Panc1 (cell line): ENCODE measurements at regions not wholly inside any gene's neighbourhood (a gene's known extent, or its start where the extent isn't known, plus 50 kb on each side); places are given as distances from the start of the nearest gene placed in this dataset.

ENCODE experiments used
- ATAC-seq: fragments of 200-7000 bp; cut with Tn5 transposase; 2 replicates; pipeline ENCODE4 v1.9.1; 2020; ENCODE audit warnings: mild to moderate bottlenecking, moderate library complexity
- BruUV-seq: library from RNA; stranded (reverse); fragments of 400-500 nt; replicated peaks from 2 replicates; lab custom pipeline; 2021; lab: Mats Ljungman, UMichigan
- CTCF ChIA-PET: fragments of 300-600 bp; sonication (Branson Sonifier 250); formaldehyde crosslinking; loops from one replicate; lab custom pipeline; 2022; ENCODE audit warnings: antibody characterized with exemption; lab: Charles Lee
- POLR2A ChIA-PET: fragments of 300-600 bp; sonication (Branson Sonifier 250); formaldehyde crosslinking; loops from one replicate; lab custom pipeline; 2022; ENCODE audit warnings: antibody characterized with exemption; lab: Charles Lee
- DNase-seq: peaks from one replicate; pipeline ENCODE4 v3.0.0-alpha.2; 2010; ENCODE audit warnings: low read depth, low spot score
- H3K27ac ChIP-seq: 2 replicates; pipeline ENCODE4 v1.5.1; 2011; ENCODE audit warnings: mild to moderate bottlenecking, low read length, inconsistent platforms
- H3K27me3 ChIP-seq: fragments of 200-500 bp; sonication (Bioruptor generic); 2 replicates; pipeline ENCODE4 v1.6.0; 2014; ENCODE audit warnings: low read length, inconsistent platforms; ENCODE audit not compliant: control insufficient read depth, insufficient read depth
- H3K36me3 ChIP-seq: fragments of 200-500 bp; sonication (Bioruptor generic); 2 replicates; pipeline ENCODE4 v1.5.1; 2014; ENCODE audit warnings: inconsistent platforms, mild to moderate bottlenecking, low read length, moderate library complexity; ENCODE audit not compliant: control insufficient read depth, insufficient read depth
- H3K4me1 ChIP-seq: 2 replicates; pipeline ENCODE4 v1.5.1; 2011; ENCODE audit warnings: inconsistent platforms, mild to moderate bottlenecking, low read length, moderate library complexity; ENCODE audit not compliant: control insufficient read depth, insufficient read depth
- H3K4me3 ChIP-seq, 2 experiments: 2 replicates each; pipeline ENCODE4 v1.5.1; 2011 to 2012; ENCODE audit warnings: low read depth in 2 of 2, low read length in 2 of 2, mild to moderate bottlenecking in 2 of 2, inconsistent platforms in 1 of 2, moderate library complexity in 1 of 2
- H3K9me3 ChIP-seq: fragments of 200-500 bp; sonication (Bioruptor generic); 2 replicates; pipeline ENCODE4 v1.5.1; 2014; ENCODE audit warnings: low read depth, mild to moderate bottlenecking, inconsistent platforms, low read length, moderate library complexity; ENCODE audit not compliant: control insufficient read depth, insufficient read depth
- POLR2AphosphoS5 ChIP-seq: IDR thresholded peaks from 2 replicates; pipeline ENCODE4 v1.6.1; 2012; ENCODE audit warnings: mild to moderate bottlenecking, low read depth, low read length, moderate library complexity
- SIN3A ChIP-seq: IDR thresholded peaks from 2 replicates; pipeline ENCODE4 v1.6.1; 2012; ENCODE audit warnings: low read depth, mild to moderate bottlenecking, low read length, moderate library complexity, borderline replicate concordance; ENCODE audit not compliant: insufficient read depth
- TCF7L2 ChIP-seq: IDR thresholded peaks from 2 replicates; pipeline ENCODE4 v1.6.1; 2011; ENCODE audit warnings: mild to moderate bottlenecking, low read depth, low read length, inconsistent platforms
- in situ Hi-C: cut with HindIII; loops from 2 replicates; pipeline ENCODE4 v1.10.0; 2016; ENCODE audit warnings: low sequenced_read_pairs, low pct_unique_long_range_greater_than_20kb
- intact Hi-C: fragments of 100-400 bp; cut with micrococcal nuclease; formaldehyde crosslinking; loops from one replicate; pipeline ENCODE4 v1.10.0; 2022; ENCODE audit not compliant: unreplicated experiment
- TF ChIP-seq, protein P1 (sequence below), 2 experiments: IDR thresholded peaks; 2 replicates each; pipeline ENCODE4 v1.6.1; 2011 to 2012; ENCODE audit warnings: low read depth in 2 of 2, control low read depth in 1 of 2, low read length in 1 of 2, mild to moderate bottlenecking in 1 of 2, moderate library complexity in 1 of 2; ENCODE audit not compliant: insufficient read depth in 1 of 2
- TF ChIP-seq, protein P2 (sequence below): fragments of 450-650 bp; IDR thresholded peaks from 2 replicates; pipeline ENCODE4 v1.5.1; 2017; ENCODE audit warnings: mild to moderate bottlenecking

DNA sequence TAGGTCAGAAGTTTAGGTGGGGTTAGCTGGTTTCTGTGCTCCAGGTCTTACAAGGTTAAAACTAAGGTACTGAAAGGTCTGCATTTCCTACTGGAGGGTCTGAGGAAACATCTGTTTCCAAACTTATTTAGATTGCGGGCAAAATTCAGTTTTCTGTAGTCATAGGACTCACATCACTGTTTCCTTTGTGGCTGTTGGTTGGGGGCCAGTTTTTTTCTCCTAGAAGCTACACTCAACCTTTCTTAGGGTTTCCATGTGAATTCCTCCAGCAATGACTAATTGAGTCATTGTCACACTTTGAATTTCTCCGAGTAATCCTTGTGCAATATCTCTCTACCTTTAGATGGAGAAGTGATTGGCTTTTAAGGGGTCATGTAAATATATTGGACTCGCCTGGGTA, 773.4 kb upstream of the SLITRK1 start:
- no peak for ATAC-seq
- Histone ChIP-seq H3K4me1 (no peaks in the 10 kb centered on the region), H3K27me3 (no peaks in the 10 kb centered on the region), H3K27ac (no peak overlapping the region), H3K36me3 (no peaks in the 10 kb centered on the region), H3K9me3 (no peaks in the 10 kb centered on the region), H3K4me3 (no peak overlapping the region)
- intact Hi-C loops (no loop called here), in situ Hi-C loops (no loop called here)
- no peak for TF ChIP-seq TCF7L2
- TF ChIP-seq SIN3A = no peak
- TF ChIP-seq, protein P1, sequence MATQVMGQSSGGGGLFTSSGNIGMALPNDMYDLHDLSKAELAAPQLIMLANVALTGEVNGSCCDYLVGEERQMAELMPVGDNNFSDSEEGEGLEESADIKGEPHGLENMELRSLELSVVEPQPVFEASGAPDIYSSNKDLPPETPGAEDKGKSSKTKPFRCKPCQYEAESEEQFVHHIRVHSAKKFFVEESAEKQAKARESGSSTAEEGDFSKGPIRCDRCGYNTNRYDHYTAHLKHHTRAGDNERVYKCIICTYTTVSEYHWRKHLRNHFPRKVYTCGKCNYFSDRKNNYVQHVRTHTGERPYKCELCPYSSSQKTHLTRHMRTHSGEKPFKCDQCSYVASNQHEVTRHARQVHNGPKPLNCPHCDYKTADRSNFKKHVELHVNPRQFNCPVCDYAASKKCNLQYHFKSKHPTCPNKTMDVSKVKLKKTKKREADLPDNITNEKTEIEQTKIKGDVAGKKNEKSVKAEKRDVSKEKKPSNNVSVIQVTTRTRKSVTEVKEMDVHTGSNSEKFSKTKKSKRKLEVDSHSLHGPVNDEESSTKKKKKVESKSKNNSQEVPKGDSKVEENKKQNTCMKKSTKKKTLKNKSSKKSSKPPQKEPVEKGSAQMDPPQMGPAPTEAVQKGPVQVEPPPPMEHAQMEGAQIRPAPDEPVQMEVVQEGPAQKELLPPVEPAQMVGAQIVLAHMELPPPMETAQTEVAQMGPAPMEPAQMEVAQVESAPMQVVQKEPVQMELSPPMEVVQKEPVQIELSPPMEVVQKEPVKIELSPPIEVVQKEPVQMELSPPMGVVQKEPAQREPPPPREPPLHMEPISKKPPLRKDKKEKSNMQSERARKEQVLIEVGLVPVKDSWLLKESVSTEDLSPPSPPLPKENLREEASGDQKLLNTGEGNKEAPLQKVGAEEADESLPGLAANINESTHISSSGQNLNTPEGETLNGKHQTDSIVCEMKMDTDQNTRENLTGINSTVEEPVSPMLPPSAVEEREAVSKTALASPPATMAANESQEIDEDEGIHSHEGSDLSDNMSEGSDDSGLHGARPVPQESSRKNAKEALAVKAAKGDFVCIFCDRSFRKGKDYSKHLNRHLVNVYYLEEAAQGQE (IDR thresholded peaks at IDR 0.05; ENCODE audit: insufficient read depth in 1 of 2, low read depth in 2 of 2, low read length in 1 of 2) = no peak
- TF ChIP-seq POLR2AphosphoS5 = no peak
- TF ChIP-seq, protein P2, sequence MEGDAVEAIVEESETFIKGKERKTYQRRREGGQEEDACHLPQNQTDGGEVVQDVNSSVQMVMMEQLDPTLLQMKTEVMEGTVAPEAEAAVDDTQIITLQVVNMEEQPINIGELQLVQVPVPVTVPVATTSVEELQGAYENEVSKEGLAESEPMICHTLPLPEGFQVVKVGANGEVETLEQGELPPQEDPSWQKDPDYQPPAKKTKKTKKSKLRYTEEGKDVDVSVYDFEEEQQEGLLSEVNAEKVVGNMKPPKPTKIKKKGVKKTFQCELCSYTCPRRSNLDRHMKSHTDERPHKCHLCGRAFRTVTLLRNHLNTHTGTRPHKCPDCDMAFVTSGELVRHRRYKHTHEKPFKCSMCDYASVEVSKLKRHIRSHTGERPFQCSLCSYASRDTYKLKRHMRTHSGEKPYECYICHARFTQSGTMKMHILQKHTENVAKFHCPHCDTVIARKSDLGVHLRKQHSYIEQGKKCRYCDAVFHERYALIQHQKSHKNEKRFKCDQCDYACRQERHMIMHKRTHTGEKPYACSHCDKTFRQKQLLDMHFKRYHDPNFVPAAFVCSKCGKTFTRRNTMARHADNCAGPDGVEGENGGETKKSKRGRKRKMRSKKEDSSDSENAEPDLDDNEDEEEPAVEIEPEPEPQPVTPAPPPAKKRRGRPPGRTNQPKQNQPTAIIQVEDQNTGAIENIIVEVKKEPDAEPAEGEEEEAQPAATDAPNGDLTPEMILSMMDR = no peak
- ChIA-PET POLR2A (no interaction called here), CTCF (no interaction called here)
- no TSS peak for BruUV-seq
- DNase-seq = no peak

- intact Hi-C loops (no loop called here), in situ Hi-C loops (no loop called here)
- TF ChIP-seq SIN3A (no peak), TCF7L2 (no peak), POLR2AphosphoS5 (no peak)
- TF ChIP-seq, protein P1 (IDR thresholded peaks at IDR 0.05; ENCODE audit: insufficient read depth in 1 of 2, low read depth in 2 of 2, low read length in 1 of 2) = no peak
- TF ChIP-seq, protein P2 = no peak
- no peak for ATAC-seq
- POLR2A ChIA-PET = no interaction called here
- no peak overlapping the region for H3K4me3 ChIP-seq
- no peak for DNase-seq
- CTCF ChIA-PET = no interaction called here
- H3K27me3 ChIP-seq = no peaks in the 10 kb centered on the region
- H3K4me1 ChIP-seq = no peaks in the 10 kb centered on the region
- no peak overlapping the region for H3K27ac ChIP-seq
- H3K9me3 ChIP-seq = no peaks in the 10 kb centered on the region
- no peaks in the 10 kb centered on the region for H3K36me3 ChIP-seq
- no TSS peak for BruUV-seq
These were observed 772.5 kb upstream of the SLITRK1 start for GRCh38 chr13:84654654-84655275.
